ENCODE measurements at regions not wholly inside any gene's neighbourhood (a gene's known extent, or its start where the extent isn't known, plus 50 kb on each side); places are given as distances from the start of the nearest gene placed in this dataset.

DNA sequence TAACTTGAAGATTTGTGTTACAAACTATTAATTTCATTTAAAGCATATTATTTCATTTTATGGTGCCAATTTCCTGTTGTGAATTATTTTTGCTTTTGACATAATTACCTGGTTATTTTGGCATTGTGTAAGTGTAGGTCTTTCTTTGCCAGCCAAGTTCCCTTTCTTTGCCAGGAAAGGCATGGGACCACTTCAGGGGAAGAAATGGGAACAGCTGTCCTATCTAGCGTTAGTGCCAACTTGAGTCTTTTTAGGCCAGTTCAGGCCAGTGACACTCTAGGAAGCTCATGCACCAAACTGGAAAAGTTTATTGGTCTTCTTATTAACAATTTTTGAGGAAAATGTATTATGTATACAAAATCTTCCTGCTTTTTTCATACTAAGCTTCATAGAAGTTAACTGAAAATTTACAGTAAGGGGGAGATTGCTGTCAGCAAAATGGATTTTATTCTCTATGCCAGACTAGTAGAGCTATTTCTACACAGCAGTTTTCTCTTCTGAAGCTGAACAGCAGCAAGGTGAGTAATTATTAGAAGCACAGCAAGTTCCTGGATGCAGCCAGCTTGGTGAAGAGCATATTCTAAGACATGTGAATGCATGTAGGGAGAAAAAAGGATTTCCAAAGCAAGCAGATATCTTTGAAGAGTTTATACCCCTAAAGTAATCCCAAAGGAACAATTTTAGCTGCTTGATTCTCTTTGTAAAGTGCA, 914.6 kb upstream of the ADGRL4 start:
- no peak for DNase-seq
- no peaks in the 10 kb centered on the region for H3K36me3 Mint-ChIP-seq (ENCODE audit: insufficient read depth, unreplicated experiment)
- Histone ChIP-seq H3K36me3 (ENCODE audit: control insufficient read depth, insufficient read depth, low read length) (no peaks in the 10 kb centered on the region), H3K27me3 (replicated peaks; ENCODE audit: control insufficient read depth, insufficient read depth, low read length) (no peaks in the 10 kb centered on the region), H3K9me3 (no peaks in the 10 kb centered on the region), H3K4me3 (ENCODE audit: low read depth, low read length) (no peak overlapping the region), H3K4me1 (no peaks in the 10 kb centered on the region)
- H3K9me3 Mint-ChIP-seq (ENCODE audit: unreplicated experiment) = peaks cover 16% of the 10 kb centered on the region
- CTCF ChIA-PET = no interaction called here
- H3K4me1 Mint-ChIP-seq (ENCODE audit: low read depth, unreplicated experiment) = no peaks in the 10 kb centered on the region
- TF ChIP-seq, protein P1, sequence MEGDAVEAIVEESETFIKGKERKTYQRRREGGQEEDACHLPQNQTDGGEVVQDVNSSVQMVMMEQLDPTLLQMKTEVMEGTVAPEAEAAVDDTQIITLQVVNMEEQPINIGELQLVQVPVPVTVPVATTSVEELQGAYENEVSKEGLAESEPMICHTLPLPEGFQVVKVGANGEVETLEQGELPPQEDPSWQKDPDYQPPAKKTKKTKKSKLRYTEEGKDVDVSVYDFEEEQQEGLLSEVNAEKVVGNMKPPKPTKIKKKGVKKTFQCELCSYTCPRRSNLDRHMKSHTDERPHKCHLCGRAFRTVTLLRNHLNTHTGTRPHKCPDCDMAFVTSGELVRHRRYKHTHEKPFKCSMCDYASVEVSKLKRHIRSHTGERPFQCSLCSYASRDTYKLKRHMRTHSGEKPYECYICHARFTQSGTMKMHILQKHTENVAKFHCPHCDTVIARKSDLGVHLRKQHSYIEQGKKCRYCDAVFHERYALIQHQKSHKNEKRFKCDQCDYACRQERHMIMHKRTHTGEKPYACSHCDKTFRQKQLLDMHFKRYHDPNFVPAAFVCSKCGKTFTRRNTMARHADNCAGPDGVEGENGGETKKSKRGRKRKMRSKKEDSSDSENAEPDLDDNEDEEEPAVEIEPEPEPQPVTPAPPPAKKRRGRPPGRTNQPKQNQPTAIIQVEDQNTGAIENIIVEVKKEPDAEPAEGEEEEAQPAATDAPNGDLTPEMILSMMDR (IDR thresholded peaks at IDR 0.05; ENCODE audit: insufficient read depth in 1 of 2, low read depth in 1 of 2, low read length in 1 of 2, severe bottlenecking in 1 of 2, unreplicated experiment in 1 of 2) = no peak
- no peak overlapping the region for H3K4me3 Mint-ChIP-seq (ENCODE audit: unreplicated experiment)
- intact Hi-C loops (cut with micrococcal nuclease; ENCODE audit: unreplicated experiment) = no loop called here
- H3K27me3 Mint-ChIP-seq (ENCODE audit: insufficient read depth, unreplicated experiment) = no peaks in the 10 kb centered on the region
- POLR2A ChIA-PET = no interaction called here
- no peak overlapping the region for H3K27ac Mint-ChIP-seq (ENCODE audit: unreplicated experiment)
- BruUV-seq (replicated peaks) = no TSS peak

- ChIA-PET POLR2A (no interaction called here), CTCF (no interaction called here)
- TF ChIP-seq, protein P1 (IDR thresholded peaks at IDR 0.05; ENCODE audit: insufficient read depth in 1 of 2, low read depth in 1 of 2, low read length in 1 of 2, severe bottlenecking in 1 of 2, unreplicated experiment in 1 of 2) = no peak
- H3K27ac Mint-ChIP-seq (ENCODE audit: unreplicated experiment) = no peak overlapping the region
- no peaks in the 10 kb centered on the region for H3K27me3 ChIP-seq (replicated peaks; ENCODE audit: control insufficient read depth, insufficient read depth, low read length)
- H3K9me3 Mint-ChIP-seq (ENCODE audit: unreplicated experiment) = peaks cover 9% of the 10 kb centered on the region
- no peak overlapping the region for H3K4me3 ChIP-seq (ENCODE audit: low read depth, low read length)
- no peaks in the 10 kb centered on the region for H3K4me1 ChIP-seq
- no peak for DNase-seq
- no peak overlapping the region for H3K4me3 Mint-ChIP-seq (ENCODE audit: unreplicated experiment)
- BruUV-seq (replicated peaks) = no TSS peak
- intact Hi-C loops (cut with micrococcal nuclease; ENCODE audit: unreplicated experiment) = no loop called here
- no peaks in the 10 kb centered on the region for H3K36me3 ChIP-seq (ENCODE audit: control insufficient read depth, insufficient read depth, low read length)
- no peaks in the 10 kb centered on the region for H3K9me3 ChIP-seq
- H3K36me3 Mint-ChIP-seq (ENCODE audit: insufficient read depth, unreplicated experiment) = no peaks in the 10 kb centered on the region
- H3K4me1 Mint-ChIP-seq (ENCODE audit: low read depth, unreplicated experiment) = no peaks in the 10 kb centered on the region
- H3K27me3 Mint-ChIP-seq (ENCODE audit: insufficient read depth, unreplicated experiment) = no peaks in the 10 kb centered on the region
Observed at GRCh38 chr1:79914896-79915295, 908.4 kb upstream of the ADGRL4 start.

- POLR2A ChIA-PET = no interaction called here
- H3K4me3 ChIP-seq (ENCODE audit: low read depth, low read length) = no peak overlapping the region
- no peaks in the 10 kb centered on the region for H3K27me3 ChIP-seq (replicated peaks; ENCODE audit: control insufficient read depth, insufficient read depth, low read length)
- Mint-ChIP-seq H3K27me3 (ENCODE audit: insufficient read depth, unreplicated experiment) (no peaks in the 10 kb centered on the region), H3K4me3 (ENCODE audit: unreplicated experiment) (no peak overlapping the region), H3K4me1 (ENCODE audit: low read depth, unreplicated experiment) (no peaks in the 10 kb centered on the region), H3K9me3 (ENCODE audit: unreplicated experiment) (peaks cover 9% of the 10 kb centered on the region), H3K36me3 (ENCODE audit: insufficient read depth, unreplicated experiment) (no peaks in the 10 kb centered on the region), H3K27ac (ENCODE audit: unreplicated experiment) (no peak overlapping the region)
- DNase-seq = no peak
- intact Hi-C loops (cut with micrococcal nuclease; ENCODE audit: unreplicated experiment) = no loop called here
- TF ChIP-seq, protein P1 (IDR thresholded peaks at IDR 0.05; ENCODE audit: insufficient read depth in 1 of 2, low read depth in 1 of 2, low read length in 1 of 2, severe bottlenecking in 1 of 2, unreplicated experiment in 1 of 2) = no peak
- H3K4me1 ChIP-seq = no peaks in the 10 kb centered on the region
- CTCF ChIA-PET = no interaction called here
- no TSS peak for BruUV-seq (replicated peaks)
- no peaks in the 10 kb centered on the region for H3K9me3 ChIP-seq
- no peaks in the 10 kb centered on the region for H3K36me3 ChIP-seq (ENCODE audit: control insufficient read depth, insufficient read depth, low read length)
Observed at GRCh38 chr1:79912813-79913212, 906.3 kb upstream of the ADGRL4 start.

Measured in Caco-2 (cell line).